Body of pancreas (tissue), 4 donors: ENCODE measurements at regions not wholly inside any gene's neighbourhood (a gene's known extent, or its start where the extent isn't known, plus 50 kb on each side); places are given as distances from the start of the nearest gene placed in this dataset.
A peak's percentile ranks its signal among the peaks of the same experiment; 100 is the strongest.

Source experiments
- ATAC-seq: fragments of 150-250 bp; one replicate; pipeline ENCODE4 v1.9.1; 2016
- DNase-seq, 4 donors: peaks; one replicate each; pipeline ENCODE4 v3.0.0-alpha.2; 2019
- H3K27ac ChIP-seq, 4 donors: fragments of 200-600 bp; sonication (generic); 1 replicate in 3 of 4; 2 replicates in 1 of 4; pipeline versions ENCODE4 v1.5.1 to v1.6.1; 2016 to 2019; ENCODE audit warnings: mild to moderate bottlenecking in 1 of 4, mixed read lengths in 1 of 4, moderate library complexity in 1 of 4
- H3K27me3 ChIP-seq, 2 donors: fragments of 200-600 bp; sonication (generic); one replicate each; pipeline ENCODE4 v1.6.0; 2016; ENCODE audit warnings: mild to moderate bottlenecking in 1 of 2
- H3K36me3 ChIP-seq, 2 donors: fragments of 200-600 bp; sonication (generic); replicated peaks in 1 of 2; 2 replicates each; pipeline ENCODE4 v1.5.1; 2016; ENCODE audit warnings: low read depth in 2 of 2; ENCODE audit not compliant: insufficient read depth in 1 of 2
- H3K4me1 ChIP-seq: fragments of 200-600 bp; sonication (generic); one replicate; pipeline ENCODE4 v1.6.0; 2016
- H3K4me3 ChIP-seq, 2 donors: fragments of 200-600 bp; sonication (generic); 1 replicate in 1 of 2; 2 replicates in 1 of 2; pipeline ENCODE4 v1.5.1; 2016 to 2019
- H3K9me3 ChIP-seq, 3 donors: fragments of 200-600 bp; sonication (generic); 1 replicate in 2 of 3; 2 replicates in 1 of 3; pipeline ENCODE4 v1.5.1; 2016
- CTCF ChIP-seq, 7 experiments: fragments of 450-650 bp in 4 of 7; fragments of 200-600 bp in 3 of 7; sonication (generic) in 3 of 7; IDR thresholded peaks; one replicate each; pipeline ENCODE4 v1.5.1; 2016 to 2019; ENCODE audit warnings: antibody characterized with exemption in 7 of 7
- POLR2A ChIP-seq, 3 donors: fragments of 450-650 bp; IDR thresholded peaks; one replicate each; pipeline ENCODE4 v1.6.1; 2016; ENCODE audit warnings: antibody characterized with exemption in 3 of 3, mild to moderate bottlenecking in 2 of 3
- WGBS, 2 donors: methylation state at CpG; one replicate each; pipeline ENCODE4 v1.1.5; 2017; 5-methylcytosine and 5-hydroxymethylcytosine counted together
- intact Hi-C: fragments of 100-400 bp; cut with DNase I; formaldehyde crosslinking; loops from one replicate; pipeline ENCODE4 v1.15.1; 2023

- Histone ChIP-seq H3K27me3 (no peaks in the 10 kb centered on the region), H3K4me1 (peaks cover 25% of the 10 kb centered on the region), H3K27ac (no peak overlapping the region), H3K4me3 (no peak overlapping the region), H3K36me3 (no peaks in the 10 kb centered on the region), H3K9me3 (no peaks in the 10 kb centered on the region)
- 87 to 96% methylated on average over 1 of the region's 1 CpG for WGBS, 2 donors
- TF ChIP-seq POLR2A (IDR thresholded peaks at IDR 0.05) (no peak), CTCF (IDR thresholded peaks at IDR 0.05) (no peak)
- intact Hi-C loops, result no loop called here
- ATAC-seq (no peak), DNase-seq (no peak)
Measured at GRCh38 chr5:35341189-35341588, 110.9 kb upstream of the PRLR start.

- DNase-seq, result no peak
- TF ChIP-seq CTCF (IDR thresholded peaks at IDR 0.05) (no peak), POLR2A (IDR thresholded peaks at IDR 0.05) (no peak)
- H3K9me3 ChIP-seq, result no peaks in the 10 kb centered on the region
- no peaks in the 10 kb centered on the region for H3K36me3 ChIP-seq
- peaks cover 37% of the 10 kb centered on the region for H3K4me1 ChIP-seq
- H3K27me3 ChIP-seq, result no peaks in the 10 kb centered on the region
- ATAC-seq, result no peak
- no peak overlapping the region for H3K27ac ChIP-seq
- WGBS, 2 donors, result 4 to 15% methylated on average over 1 of the region's 1 CpG
- intact Hi-C loops, result no loop called here
- H3K4me3 ChIP-seq, result no peak overlapping the region
Measured at GRCh38 chr5:35339616-35340100, 109.4 kb upstream of the PRLR start.

- H3K9me3 ChIP-seq, result no peaks in the 10 kb centered on the region
- no peak overlapping the region for H3K27ac ChIP-seq
- no peak for TF ChIP-seq CTCF (IDR thresholded peaks at IDR 0.05)
- no peak for TF ChIP-seq POLR2A (IDR thresholded peaks at IDR 0.05)
- DNase-seq (no peak), ATAC-seq (no peak)
- no peaks in the 10 kb centered on the region for H3K36me3 ChIP-seq
- no peak overlapping the region for H3K4me3 ChIP-seq
- intact Hi-C loops, result no loop called here
- H3K27me3 ChIP-seq, result no peaks in the 10 kb centered on the region
- WGBS, 2 donors, result 86 to 97% methylated on average over 1 of the region's 1 CpG
- peaks cover 37% of the 10 kb centered on the region for H3K4me1 ChIP-seq
Measured at GRCh38 chr5:35339006-35339405, 108.7 kb upstream of the PRLR start.

- TF ChIP-seq POLR2A (IDR thresholded peaks at IDR 0.05), result no peak
- DNase-seq (peak in 1 of 4 donors; percentile 9), ATAC-seq (peak; percentile 64)
- Histone ChIP-seq H3K4me1 (peaks cover 37% of the 10 kb centered on the region), H3K36me3 (no peaks in the 10 kb centered on the region), H3K27ac (peak overlapping the region in 3 of 4 donors; percentile 50 to 63 (median 56)), H3K9me3 (no peaks in the 10 kb centered on the region), H3K4me3 (no peak overlapping the region), H3K27me3 (no peaks in the 10 kb centered on the region)
- intact Hi-C loops, result no loop called here
Measured at GRCh38 chr5:35338157-35338453, 107.8 kb upstream of the PRLR start.

GRCh38 chr5:35337340-35338156 is 107.3 kb upstream of the PRLR start:
- intact Hi-C loops, result no loop called here
- no peaks in the 10 kb centered on the region for H3K27me3 ChIP-seq
- H3K27ac ChIP-seq, result peak overlapping the region in 3 of 4 donors; percentile 50 to 63 (median 56)
- TF ChIP-seq POLR2A (IDR thresholded peaks at IDR 0.05), result no peak
- TF ChIP-seq CTCF (IDR thresholded peaks at IDR 0.05), result no peak
- peaks cover 37% of the 10 kb centered on the region for H3K4me1 ChIP-seq
- H3K9me3 ChIP-seq, result no peaks in the 10 kb centered on the region
- 28 to 33% methylated on average over 7 of the region's 7 CpGs for WGBS, 2 donors
- DNase-seq, result peak in 1 of 4 donors; percentile 13
- no peaks in the 10 kb centered on the region for H3K36me3 ChIP-seq
- peak; percentile 89 for ATAC-seq
- no peak overlapping the region for H3K4me3 ChIP-seq
